ENCODE measurements at regions not wholly inside any gene's neighbourhood (a gene's known extent, or its start where the extent isn't known, plus 50 kb on each side); places are given as distances from the start of the nearest gene placed in this dataset.
"Not testable (repeated sequence)": the region's sequence is repeated elsewhere in the genome, so short reads cannot be mapped to it uniquely, and the experiment has no call there.

DNA sequence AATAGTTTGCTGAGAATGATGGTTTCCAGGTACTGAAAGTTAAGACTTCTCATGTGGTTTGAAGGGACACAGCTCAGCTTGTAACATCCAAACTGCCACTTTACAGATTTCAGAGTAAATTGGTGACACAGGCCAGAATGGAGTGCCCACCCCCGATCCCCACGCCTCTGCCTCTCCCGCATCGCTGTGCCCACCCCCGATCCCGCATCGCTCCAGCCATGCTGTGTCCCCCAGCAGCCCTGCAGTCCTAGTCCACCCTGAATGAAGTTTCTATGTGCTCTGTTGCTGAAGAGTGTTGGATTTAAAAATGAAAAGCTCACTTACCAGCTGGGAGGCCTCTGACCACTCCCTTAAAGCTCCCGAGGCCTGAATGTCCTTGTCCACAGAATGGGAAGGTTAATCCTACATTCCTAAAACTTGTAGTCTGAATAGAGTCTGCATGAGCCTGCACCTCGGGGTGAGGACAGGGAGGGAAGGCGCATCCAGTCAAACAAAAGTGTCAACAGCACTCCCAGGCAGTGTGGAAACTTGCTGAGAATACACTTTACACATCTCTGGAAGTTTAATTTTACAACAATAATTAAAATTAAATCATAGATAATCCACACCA is 176.4 kb upstream of the ID2 start:
- FAIRE-seq: no peak

DNA sequence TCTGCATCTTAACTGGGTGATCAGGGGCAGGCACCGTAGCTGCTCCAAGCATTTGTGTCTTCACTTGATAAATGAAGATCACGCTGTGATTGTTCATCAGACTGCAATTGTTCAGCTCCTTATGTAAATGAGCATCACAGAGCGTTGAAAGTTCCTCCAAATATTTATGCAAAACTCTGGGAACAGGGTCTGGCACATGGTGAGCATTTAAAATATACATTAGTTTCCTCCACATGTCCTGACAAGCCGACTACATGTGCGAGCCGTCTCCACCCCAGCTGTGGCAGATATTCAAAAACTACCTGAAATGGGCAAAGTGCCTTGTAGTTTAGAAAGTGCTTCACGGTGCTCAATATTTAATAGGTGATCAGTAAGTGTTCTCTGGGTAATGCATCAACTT is 175.1 kb upstream of the ID2 start:
- no peak for FAIRE-seq

DNA sequence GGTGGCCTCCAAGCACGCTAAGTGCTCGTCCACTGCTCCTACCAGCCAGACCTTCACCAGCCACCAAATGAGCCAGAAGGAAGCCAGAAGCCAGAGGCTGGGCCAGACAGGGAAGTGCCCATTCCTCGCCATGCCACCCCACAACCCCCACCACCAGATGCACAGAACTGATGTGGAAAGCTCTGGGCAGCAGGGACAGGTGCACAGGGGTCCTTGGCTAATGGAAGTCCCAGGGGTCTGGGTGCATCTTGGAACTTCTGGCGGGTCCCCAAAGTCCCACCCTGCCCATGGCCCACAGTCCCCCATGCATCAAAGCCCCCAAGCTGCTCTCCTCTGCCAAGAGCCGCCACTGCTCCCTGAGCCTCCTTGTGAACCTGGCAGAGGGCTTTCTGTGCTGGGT is 173.1 kb upstream of the ID2 start:
- no peak for FAIRE-seq

DNA sequence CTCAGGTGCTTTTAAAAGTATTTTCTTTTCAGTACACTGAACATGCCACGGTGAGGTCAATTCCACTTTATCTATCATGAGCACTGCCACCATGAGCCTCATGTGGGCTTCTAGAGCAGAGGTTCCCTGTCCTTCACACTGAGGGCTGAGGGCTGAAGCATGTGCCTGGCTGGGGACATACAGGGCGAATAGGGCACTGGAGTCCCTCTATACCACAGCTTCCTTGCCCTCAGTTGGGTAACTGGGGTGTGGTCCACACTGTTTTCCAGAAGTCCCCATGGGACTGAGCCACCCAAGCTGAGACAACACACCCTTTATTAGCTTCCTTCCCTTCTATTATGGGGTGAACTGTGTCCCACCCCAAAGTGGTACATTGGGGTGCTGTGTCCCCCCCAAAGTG is 172.2 kb upstream of the ID2 start:
- no peak for FAIRE-seq

DNA sequence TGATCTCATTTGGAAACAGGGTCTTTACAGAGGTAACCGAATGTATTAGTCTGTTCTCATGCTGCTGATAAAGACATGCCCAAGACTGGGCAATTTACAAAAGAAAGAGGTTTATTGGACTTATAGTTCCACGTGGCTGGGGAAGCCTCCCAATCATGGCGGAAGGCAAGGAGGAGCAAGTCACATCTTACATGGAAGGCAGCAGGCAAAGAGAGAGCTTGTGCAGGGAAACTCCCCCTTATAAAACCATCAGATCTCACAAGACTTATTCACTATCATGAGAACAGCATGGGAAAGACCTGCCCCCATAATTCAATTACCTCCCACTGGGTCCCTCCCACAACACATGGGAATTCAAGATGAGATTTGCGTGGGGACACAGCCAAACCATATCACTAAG is 171.8 kb upstream of the ID2 start:
- FAIRE-seq: not testable (repeated sequence)

GRCh38 chr2:8510519-8510918 is 171.3 kb upstream of the ID2 start:
- FAIRE-seq: no peak

- FAIRE-seq: no peak
These were observed 169.8 kb upstream of the ID2 start for GRCh38 chr2:8511868-8512612.

DNA sequence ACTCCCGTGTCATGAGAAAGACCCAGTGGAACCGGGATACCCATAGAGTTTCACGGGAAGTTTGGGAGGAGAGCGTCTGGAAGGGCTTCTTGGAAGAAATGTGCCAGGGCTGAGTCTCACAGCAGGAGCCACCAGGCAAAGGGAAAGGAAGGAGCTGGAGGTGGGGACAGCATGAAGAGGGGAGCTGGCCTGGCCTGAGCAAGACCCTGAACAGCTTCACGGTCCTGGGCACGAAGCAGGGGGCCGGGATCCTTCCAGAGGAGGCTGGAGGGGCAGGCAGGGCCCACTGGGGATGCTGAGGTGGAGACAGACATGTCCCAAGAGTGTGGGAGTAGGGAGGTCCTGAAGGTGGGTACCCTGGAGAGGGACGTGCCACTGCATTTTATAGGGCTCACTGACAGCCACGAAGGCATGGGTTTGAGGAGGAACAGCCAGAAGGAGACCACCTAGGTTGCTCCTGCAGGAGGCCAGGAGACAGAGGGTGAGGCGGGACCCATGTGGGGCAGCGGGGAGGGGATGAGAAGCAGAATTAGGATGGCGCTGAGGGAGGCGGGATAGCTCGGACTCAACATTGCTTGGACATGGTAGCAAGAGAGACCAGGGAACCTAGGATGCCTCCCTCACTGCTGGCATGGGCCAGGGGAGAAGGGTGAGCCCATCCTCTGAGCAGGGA is 168.1 kb upstream of the ID2 start:
- FAIRE-seq: no peak

GRCh38 chr2:8514274-8514662 is 167.6 kb upstream of the ID2 start:
- no peak for FAIRE-seq

DNA sequence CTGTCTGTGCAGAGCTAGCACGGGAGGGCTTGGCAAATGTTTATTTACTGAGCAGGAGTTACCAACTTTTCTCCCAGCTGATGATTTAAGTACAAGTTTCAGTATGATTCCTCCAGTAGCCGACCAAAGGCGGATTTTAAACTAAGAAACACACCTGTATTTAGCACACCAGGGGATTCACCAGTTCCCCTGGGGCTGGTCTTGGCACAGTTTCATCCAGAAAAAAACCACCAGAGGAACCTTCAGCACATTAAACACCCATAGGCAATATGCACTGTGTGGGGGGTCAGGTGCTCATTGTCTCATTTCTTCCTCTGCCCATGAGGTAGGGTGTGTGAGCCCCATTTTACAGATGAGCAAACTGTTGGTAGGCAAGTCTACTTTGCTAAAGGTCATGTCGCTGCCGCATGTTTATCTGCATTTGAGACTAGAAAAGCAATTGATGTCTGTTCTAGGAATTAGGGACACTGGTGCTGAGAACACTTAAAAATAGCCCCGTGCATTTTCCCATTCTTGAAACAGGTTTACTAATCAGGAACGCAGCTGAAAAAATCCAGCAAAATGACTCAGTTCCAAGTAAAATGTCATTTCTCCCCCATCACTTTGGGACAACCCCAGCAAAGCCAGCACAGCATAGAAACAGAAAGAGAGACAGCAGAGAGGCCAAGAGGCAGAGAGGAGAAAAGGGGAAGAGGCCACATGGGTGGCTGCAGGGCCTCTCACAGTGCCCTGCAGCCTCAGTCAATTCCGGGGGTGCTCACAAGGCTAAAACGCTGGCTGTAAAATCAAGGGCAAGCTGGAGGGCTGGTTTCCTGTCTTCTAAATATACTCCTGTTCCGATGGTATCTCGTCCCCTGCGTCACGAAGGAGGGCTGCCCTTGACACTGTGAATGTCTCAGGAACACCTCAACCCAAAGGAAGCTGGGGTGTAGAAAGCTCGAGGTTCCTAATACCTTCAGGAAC is 166.8 kb upstream of the ID2 start:
- no peak for FAIRE-seq

GRCh38 chr2:8515864-8516533 is 165.9 kb upstream of the ID2 start:
- FAIRE-seq: no peak

DNA sequence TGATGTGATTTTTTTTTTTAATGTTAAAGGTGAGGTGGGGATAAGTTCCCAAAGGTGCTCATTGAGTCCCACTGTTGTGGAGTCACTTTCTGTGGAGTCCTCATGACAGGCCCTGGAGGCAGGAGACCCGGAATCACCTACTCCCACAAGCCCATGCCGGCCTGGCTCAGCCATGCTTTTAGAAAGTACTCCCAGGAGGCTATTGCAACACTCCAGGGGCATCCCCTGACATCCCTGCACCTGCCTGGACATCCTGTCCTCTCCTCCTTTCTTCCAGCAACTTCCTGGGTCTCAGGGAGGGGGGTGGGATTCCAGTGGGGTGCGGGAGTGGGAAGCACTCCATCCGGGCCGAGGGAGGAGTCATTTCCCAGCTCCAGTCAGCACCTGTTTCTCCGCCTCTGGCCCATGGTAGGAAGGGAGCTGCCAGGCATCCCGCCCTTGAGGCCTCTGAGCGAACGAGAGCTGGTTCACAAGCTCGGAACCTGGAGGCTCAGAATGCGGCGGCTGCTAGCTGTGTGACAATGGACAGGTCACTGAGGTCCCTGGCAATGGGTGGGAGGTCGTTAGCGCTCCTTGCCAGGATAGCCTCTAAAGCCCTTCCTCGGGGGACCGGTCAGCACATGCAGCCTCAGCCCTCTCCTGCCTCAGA is 163.9 kb upstream of the ID2 start:
- FAIRE-seq: no peak

DNA sequence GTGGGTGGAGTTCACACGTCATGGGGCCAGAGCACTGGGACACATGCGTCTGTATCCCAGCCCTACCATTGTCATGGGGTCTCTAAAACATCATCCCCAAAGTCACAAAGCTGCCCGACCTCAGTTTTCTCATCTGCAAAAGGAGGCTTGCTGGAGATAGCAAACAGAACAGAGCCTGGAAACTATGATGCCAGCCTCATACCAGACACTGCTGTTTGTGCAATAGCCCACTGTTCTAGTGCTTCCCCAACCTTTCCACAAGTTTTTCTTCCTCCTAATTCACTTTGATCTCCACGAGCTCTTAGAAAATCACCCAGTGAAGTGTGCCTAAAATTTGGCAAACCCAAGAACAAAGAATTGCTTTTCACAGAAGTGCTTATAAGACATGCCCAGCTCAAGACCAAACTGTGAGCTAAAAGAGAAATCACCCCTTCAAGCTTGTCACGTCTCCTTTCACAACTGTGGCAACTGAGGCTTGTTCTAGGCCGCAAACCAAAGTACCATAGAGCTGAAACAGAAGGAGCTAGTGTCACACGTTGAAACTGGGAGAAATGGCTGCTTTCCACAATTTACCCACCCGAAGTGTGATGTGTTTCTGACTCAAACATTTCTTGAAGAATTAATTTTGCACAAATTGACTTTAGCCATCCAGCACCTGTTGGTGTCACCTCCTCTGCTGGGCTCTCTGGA is 162.7 kb upstream of the ID2 start:
- no peak for FAIRE-seq

GRCh38 chr2:8520791-8521344 is 161.0 kb upstream of the ID2 start:
- FAIRE-seq: no peak

DNA sequence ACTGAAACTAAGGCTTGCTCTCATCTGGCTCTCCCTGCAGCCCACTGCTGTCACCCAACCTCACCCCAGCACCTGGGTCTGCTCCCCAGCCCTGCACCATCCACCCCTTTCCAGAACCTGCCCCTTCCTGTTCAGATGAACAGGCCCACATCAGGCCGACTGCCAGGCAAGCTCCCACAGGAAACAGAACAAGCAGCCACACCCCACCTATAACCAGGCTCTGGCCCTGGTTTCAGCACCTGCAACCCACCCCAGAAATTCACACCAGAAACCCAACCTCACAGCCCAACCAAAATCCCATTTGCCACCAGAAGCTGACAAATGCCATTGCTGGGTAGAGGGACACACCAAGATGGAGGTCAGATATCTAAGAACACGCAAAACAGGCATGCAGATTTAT is 159.2 kb upstream of the ID2 start:
- no peak for FAIRE-seq

GRCh38 chr2:8524388-8524787 is 157.5 kb upstream of the ID2 start:
- no peak for FAIRE-seq

DNA sequence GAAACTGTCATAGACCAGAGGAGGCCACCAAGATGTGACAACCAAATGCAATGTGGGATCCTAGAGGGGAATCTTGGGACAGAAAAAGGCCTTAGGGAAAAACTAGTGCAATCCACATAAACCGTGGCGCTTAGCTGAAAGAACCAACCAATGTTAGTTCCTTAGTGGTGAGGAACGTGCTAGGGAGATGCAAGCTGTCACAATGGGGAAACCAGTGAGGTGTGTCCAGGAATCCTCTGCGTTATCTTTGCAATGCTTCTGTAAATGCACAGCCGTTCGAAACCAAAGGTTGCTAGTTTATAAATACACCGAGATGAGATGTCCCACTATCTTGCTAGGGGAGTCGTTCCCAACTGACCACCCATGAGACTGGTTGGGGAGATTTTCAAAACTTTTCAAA is 157.0 kb upstream of the ID2 start:
- FAIRE-seq: no peak

- FAIRE-seq: no peak
These were observed 156.6 kb upstream of the ID2 start for GRCh38 chr2:8525236-8525581.

GRCh38 chr2:8525582-8526402 is 156.1 kb upstream of the ID2 start:
- FAIRE-seq: peak; percentile 91

DNA sequence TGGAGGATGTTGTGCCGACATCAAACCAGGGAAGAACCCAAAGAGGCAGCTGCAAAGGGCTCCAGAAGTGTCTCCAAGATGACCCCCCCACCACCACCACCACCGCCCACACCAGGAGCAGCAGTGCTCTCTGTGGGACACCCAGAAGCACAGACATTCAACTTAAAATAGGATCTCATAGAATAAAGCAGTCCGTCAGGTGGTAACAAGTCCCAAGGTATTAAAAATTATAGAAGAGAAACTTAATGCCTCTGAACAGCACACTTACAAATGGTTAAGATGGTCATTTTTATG is 155.5 kb upstream of the ID2 start:
- no peak for FAIRE-seq

DNA sequence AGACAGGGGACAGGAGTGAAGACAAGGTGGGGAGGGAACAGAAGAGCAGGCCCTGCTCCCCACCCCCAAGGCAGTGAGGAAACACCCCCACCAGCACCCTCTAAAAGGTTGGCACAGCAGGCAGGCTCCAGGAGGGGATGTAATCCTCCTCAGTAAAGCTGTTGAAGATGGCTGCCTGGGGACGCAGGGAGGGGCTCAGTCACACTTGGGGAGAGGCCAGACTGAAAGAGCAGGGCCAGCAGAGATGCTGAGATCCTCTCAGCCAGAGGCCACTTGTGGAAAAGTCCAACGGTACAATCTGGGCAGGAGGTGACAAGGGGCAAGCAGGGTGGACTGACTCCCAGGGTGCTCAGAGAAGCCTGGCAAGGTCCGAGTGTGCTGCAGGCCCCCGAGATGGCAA is 154.8 kb upstream of the ID2 start:
- no peak for FAIRE-seq
